ENCODE measurements at regions not wholly inside any gene's neighbourhood (a gene's known extent, or its start where the extent isn't known, plus 50 kb on each side); places are given as distances from the start of the nearest gene placed in this dataset.

DNA sequence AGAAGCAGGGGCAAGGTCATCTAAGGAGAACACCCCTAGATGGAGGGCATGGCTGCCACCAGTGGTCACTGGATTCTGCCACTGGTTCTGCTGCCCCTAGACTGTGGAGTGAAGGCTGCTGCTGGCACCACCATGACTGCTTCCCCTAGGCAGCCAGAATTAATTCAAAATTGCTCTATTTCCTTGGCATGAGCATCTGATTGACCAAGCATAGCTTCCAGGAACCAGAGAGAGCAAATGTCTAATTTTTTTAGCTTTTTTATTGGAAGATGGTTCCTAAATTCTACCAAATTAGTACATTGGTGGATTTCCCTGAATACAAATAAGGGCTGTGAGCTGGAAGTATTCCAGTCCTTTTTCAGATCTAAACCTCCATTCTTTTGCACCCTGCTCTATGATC, 270.2 kb upstream of the GBE1 start:
- in situ Hi-C loops (cut with HindIII; ENCODE audit: low sequenced_read_pairs) = no loop called here
- no peak for DNase-seq (ENCODE audit: low read depth)
- H3K4me3 ChIP-seq (ENCODE audit: low read depth, low read length) = no peak overlapping the region
- TF ChIP-seq, protein P1, sequence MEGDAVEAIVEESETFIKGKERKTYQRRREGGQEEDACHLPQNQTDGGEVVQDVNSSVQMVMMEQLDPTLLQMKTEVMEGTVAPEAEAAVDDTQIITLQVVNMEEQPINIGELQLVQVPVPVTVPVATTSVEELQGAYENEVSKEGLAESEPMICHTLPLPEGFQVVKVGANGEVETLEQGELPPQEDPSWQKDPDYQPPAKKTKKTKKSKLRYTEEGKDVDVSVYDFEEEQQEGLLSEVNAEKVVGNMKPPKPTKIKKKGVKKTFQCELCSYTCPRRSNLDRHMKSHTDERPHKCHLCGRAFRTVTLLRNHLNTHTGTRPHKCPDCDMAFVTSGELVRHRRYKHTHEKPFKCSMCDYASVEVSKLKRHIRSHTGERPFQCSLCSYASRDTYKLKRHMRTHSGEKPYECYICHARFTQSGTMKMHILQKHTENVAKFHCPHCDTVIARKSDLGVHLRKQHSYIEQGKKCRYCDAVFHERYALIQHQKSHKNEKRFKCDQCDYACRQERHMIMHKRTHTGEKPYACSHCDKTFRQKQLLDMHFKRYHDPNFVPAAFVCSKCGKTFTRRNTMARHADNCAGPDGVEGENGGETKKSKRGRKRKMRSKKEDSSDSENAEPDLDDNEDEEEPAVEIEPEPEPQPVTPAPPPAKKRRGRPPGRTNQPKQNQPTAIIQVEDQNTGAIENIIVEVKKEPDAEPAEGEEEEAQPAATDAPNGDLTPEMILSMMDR (IDR thresholded peaks at IDR 0.05; ENCODE audit: low read depth, low read length, missing control alignments) = no peak

DNA sequence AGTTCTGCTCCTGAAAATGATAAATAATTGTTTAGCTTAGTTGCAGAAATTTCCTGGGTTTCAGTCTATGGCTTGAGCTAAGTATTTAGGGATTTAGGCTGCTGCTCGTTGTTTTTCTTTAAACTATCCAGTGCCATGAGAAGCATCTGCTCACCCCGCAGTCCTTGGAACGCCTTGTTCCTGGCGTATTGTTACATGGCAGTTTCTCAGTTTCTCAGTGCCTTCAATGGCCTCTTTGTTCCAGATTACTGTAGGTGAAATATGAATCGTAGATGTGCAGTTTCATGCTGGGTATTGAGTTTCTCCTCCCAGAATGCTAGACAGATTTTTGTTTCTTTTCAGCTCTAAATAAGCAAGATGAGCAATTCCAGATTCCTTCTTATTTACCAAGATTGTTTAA, 269.5 kb upstream of the GBE1 start:
- no peak for DNase-seq (ENCODE audit: low read depth)
- in situ Hi-C loops (cut with HindIII; ENCODE audit: low sequenced_read_pairs) = no loop called here
- TF ChIP-seq, protein P1 (IDR thresholded peaks at IDR 0.05; ENCODE audit: low read depth, low read length, missing control alignments) = no peak
- no peak overlapping the region for H3K4me3 ChIP-seq (ENCODE audit: low read depth, low read length)

DNA sequence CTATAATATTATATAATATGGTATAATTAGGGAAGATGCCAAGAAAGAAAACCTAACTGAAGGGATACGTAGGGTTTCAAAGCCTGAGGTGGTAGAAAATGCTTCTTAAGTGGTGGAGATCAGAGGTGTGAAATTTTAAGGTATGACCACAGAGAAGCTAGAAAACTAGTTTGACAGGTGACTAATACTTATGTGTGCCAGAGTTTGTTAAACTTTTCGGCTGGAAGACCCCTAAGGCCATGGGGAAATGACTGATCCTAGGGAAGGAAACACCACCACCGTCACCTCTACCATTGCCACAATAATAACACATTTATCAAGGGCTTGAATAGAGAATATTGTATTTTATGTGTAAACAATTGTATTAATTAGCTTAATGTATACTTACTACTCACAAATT, 261.4 kb upstream of the GBE1 start:
- no peak overlapping the region for H3K4me3 ChIP-seq (ENCODE audit: low read depth, low read length)
- DNase-seq (ENCODE audit: low read depth) = no peak
- TF ChIP-seq, protein P1 (IDR thresholded peaks at IDR 0.05; ENCODE audit: low read depth, low read length, missing control alignments) = no peak
- in situ Hi-C loops (cut with HindIII; ENCODE audit: low sequenced_read_pairs) = no loop called here

DNA sequence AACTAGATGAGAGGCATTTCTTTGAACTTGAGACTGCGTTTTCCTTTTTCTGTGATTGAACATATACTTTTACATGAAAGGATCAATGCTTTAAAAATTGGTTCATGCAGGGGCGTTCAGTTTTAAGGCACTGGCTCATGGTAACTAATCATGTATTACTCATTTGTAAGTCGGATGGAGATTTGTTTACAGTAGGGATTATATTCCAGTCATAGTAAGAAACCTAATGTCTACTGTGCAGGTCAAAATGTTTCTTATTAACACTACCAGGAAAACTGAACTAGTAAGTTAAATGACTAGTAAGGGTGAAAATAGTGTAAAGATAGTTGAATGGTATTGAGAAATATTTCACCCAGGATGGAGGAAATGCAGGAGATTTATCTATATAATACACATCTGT, 258.8 kb upstream of the GBE1 start:
- in situ Hi-C loops (cut with HindIII; ENCODE audit: low sequenced_read_pairs) = no loop called here
- no peak for DNase-seq (ENCODE audit: low read depth)
- TF ChIP-seq, protein P1 (IDR thresholded peaks at IDR 0.05; ENCODE audit: low read depth, low read length, missing control alignments) = no peak

DNA sequence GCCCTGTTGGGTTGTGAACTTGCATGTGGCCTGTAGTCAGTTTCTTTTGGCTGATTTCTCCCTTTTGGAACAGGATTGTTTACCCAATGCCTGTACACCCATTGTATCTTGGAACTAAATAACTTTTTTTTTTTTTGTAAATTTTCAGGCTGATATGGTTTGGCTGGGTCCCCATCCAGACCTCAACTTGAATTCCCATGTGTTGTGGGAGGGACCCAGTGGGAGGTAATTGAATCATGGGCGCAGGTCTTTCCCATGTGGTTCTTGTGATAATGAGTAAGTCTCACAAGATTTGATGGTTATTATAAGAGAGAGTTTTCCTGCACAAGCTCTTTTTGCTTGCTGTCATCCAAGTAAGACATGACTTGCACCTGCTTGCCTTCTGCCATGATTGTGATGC, 253.8 kb upstream of the GBE1 start:
- TF ChIP-seq, protein P1 (IDR thresholded peaks at IDR 0.05; ENCODE audit: low read depth, low read length, missing control alignments) = no peak
- in situ Hi-C loops (cut with HindIII; ENCODE audit: low sequenced_read_pairs) = no loop called here
- peak; percentile 62 for DNase-seq (ENCODE audit: low read depth)
- no peak overlapping the region for H3K4me3 ChIP-seq (ENCODE audit: low read depth, low read length)

More for the DNA sequence above, 258.8 kb upstream of the GBE1 start:
- no peak overlapping the region for H3K4me3 ChIP-seq (ENCODE audit: low read depth, low read length)

DNA sequence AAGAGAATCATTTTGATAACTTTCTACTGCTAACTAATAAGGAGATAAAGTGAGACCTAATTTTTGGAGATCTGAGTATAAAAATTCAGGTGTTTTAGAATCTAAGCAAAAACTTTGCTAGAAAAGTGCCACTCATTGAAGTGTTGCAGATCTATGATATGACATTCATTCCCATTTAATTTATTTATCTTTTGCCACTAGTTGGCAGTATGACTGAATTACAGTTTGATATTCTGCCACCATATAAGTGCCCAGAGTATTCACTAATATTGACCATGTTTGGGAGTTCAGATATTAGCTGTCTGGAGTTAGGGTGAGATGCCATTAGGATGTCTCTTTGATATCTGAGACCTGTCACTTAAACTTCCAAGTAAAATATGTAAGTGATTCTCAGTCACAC, 251.3 kb upstream of the GBE1 start:
- DNase-seq (ENCODE audit: low read depth) = no peak
- H3K4me3 ChIP-seq (ENCODE audit: low read depth, low read length) = no peak overlapping the region
- in situ Hi-C loops (cut with HindIII; ENCODE audit: low sequenced_read_pairs) = no loop called here
- TF ChIP-seq, protein P1 (IDR thresholded peaks at IDR 0.05; ENCODE audit: low read depth, low read length, missing control alignments) = no peak

DNA sequence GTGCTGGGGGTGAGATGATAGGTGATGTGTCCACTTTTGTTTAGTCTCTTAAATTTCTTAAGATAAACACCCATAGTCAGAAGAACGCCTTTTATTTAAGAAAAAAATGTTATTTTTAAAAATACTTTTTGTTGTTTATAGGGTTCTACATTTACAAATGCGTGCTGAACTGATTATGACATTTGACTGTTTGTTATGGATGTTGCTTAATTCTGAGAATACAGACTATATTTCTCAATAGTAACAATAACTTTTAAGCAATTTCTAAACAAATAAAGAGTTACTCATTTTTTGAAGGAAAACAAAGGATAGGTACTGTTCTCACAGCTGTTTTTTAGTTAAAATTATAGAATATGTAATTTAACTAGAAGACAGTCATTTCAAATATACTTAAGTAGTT, 249.9 kb upstream of the GBE1 start:
- H3K4me3 ChIP-seq (ENCODE audit: low read depth, low read length) = no peak overlapping the region
- DNase-seq (ENCODE audit: low read depth) = no peak
- TF ChIP-seq, protein P1 (IDR thresholded peaks at IDR 0.05; ENCODE audit: low read depth, low read length, missing control alignments) = no peak
- in situ Hi-C loops (cut with HindIII; ENCODE audit: low sequenced_read_pairs) = no loop called here
